H9 (cell line): ENCODE measurements at regions not wholly inside any gene's neighbourhood (a gene's known extent, or its start where the extent isn't known, plus 50 kb on each side); places are given as distances from the start of the nearest gene placed in this dataset.
"Not testable (repeated sequence)": the region's sequence is repeated elsewhere in the genome, so short reads cannot be mapped to it uniquely, and the experiment has no call there.

Experiments
- DNase-seq: peaks from one replicate; pipeline ENCODE4 v3.0.0-alpha.2; 2017
- H2AFZ ChIP-seq: one replicate; pipeline ENCODE4 v1.6.1; 2013; ENCODE audit warnings: mild to moderate bottlenecking, low read length, control low read depth, moderate library complexity
- H2AK5ac ChIP-seq: 2 replicates; pipeline ENCODE4 v1.6.1; 2013; ENCODE audit warnings: low read length, control low read depth, mixed read lengths; ENCODE audit not compliant: insufficient read length
- H2BK120ac ChIP-seq: one replicate; pipeline ENCODE4 v1.6.1; 2013; ENCODE audit warnings: low read depth, mild to moderate bottlenecking, low read length, control low read depth, inconsistent platforms; ENCODE audit not compliant: poor library complexity, severe bottlenecking
- H2BK12ac ChIP-seq: 2 replicates; pipeline ENCODE4 v1.6.1; 2013; ENCODE audit warnings: low read length, control low read depth, mixed read lengths, low read depth; ENCODE audit not compliant: insufficient read length
- H2BK15ac ChIP-seq: 2 replicates; pipeline ENCODE4 v1.6.1; 2013; ENCODE audit warnings: low read depth, low read length, control low read depth
- H2BK20ac ChIP-seq: one replicate; pipeline ENCODE4 v1.6.1; 2013; ENCODE audit warnings: low read depth, mild to moderate bottlenecking, low read length, control low read depth, inconsistent platforms; ENCODE audit not compliant: poor library complexity, severe bottlenecking
- H2BK5ac ChIP-seq: 2 replicates; pipeline ENCODE4 v1.6.1; 2013; ENCODE audit warnings: low read length, control low read depth, mixed read lengths; ENCODE audit not compliant: insufficient read length
- H3K14ac ChIP-seq: 2 replicates; pipeline ENCODE4 v1.6.1; 2013; ENCODE audit warnings: low read length, control low read depth; ENCODE audit not compliant: insufficient read depth
- H3K18ac ChIP-seq: 2 replicates; pipeline ENCODE4 v1.6.1; 2013; ENCODE audit warnings: low read depth, mild to moderate bottlenecking, mixed read lengths, low read length, control low read depth; ENCODE audit not compliant: insufficient read length
- H3K23ac ChIP-seq: 2 replicates; pipeline ENCODE4 v1.6.1; 2013; ENCODE audit warnings: low read length, control low read depth, mixed read lengths, low read depth; ENCODE audit not compliant: insufficient read length
- H3K23me2 ChIP-seq: 2 replicates; pipeline ENCODE4 v1.6.1; 2013; ENCODE audit warnings: low read depth, mild to moderate bottlenecking, mixed read lengths, low read length, control low read depth; ENCODE audit not compliant: insufficient read length, poor library complexity, severe bottlenecking
- H3K27ac ChIP-seq: 2 replicates; pipeline ENCODE4 v1.5.1; 2013; ENCODE audit warnings: low read length, control low read depth, mixed read lengths, low read depth; ENCODE audit not compliant: insufficient read length
- H3K27me3 ChIP-seq: 2 replicates; pipeline ENCODE4 v1.6.1; 2013; ENCODE audit warnings: low read length, control low read depth, inconsistent platforms; ENCODE audit not compliant: insufficient read depth
- H3K4ac ChIP-seq: 2 replicates; pipeline ENCODE4 v1.6.1; 2013; ENCODE audit warnings: low read depth, mild to moderate bottlenecking, control low read depth, inconsistent platforms, low read length, moderate library complexity
- H3K4me1 ChIP-seq: 2 replicates; pipeline ENCODE4 v1.6.1; 2013; ENCODE audit warnings: low read length, control low read depth, inconsistent platforms; ENCODE audit not compliant: insufficient read depth
- H3K4me2 ChIP-seq: 2 replicates; pipeline ENCODE4 v1.6.1; 2013; ENCODE audit warnings: low read length, control low read depth, mixed read lengths; ENCODE audit not compliant: insufficient read length, insufficient read depth
- H3K56ac ChIP-seq: 2 replicates; pipeline ENCODE4 v1.6.1; 2013; ENCODE audit warnings: low read depth, mild to moderate bottlenecking, mixed read lengths, low read length, control low read depth; ENCODE audit not compliant: insufficient read length
- H3K79me1 ChIP-seq: 2 replicates; pipeline ENCODE4 v1.6.1; 2013; ENCODE audit warnings: low read depth, mild to moderate bottlenecking, moderate library complexity, low read length, control low read depth, inconsistent platforms; ENCODE audit not compliant: insufficient read depth, poor library complexity, severe bottlenecking
- H3K79me2 ChIP-seq: 2 replicates; pipeline ENCODE4 v1.6.1; 2013; ENCODE audit warnings: low read length, control low read depth, inconsistent platforms; ENCODE audit not compliant: insufficient read depth
- H3K9ac ChIP-seq: 2 replicates; pipeline ENCODE4 v1.6.1; 2013; ENCODE audit warnings: low read length, control low read depth, mixed read lengths; ENCODE audit not compliant: insufficient read length; ENCODE audit errors: extremely low read depth
- H3K9me3 ChIP-seq: one replicate; pipeline ENCODE4 v1.6.1; 2013; ENCODE audit warnings: low read depth, low read length, inconsistent platforms; ENCODE audit not compliant: control insufficient read depth
- H3T11ph ChIP-seq: one replicate; pipeline ENCODE4 v1.6.1; 2013; ENCODE audit warnings: mild to moderate bottlenecking, low read length, control low read depth, inconsistent platforms
- H4K20me1 ChIP-seq: one replicate; pipeline ENCODE4 v1.6.1; 2013; ENCODE audit not compliant: control insufficient read depth, insufficient read length, insufficient read depth
- H4K5ac ChIP-seq: 2 replicates; pipeline ENCODE4 v1.6.1; 2013; ENCODE audit warnings: low read depth, mild to moderate bottlenecking, mixed read lengths, low read length, control low read depth; ENCODE audit not compliant: insufficient read length
- H4K8ac ChIP-seq: replicated peaks from 2 replicates; pipeline ENCODE4 v1.6.1; 2013; ENCODE audit warnings: low read length, control low read depth, mixed read lengths, low read depth; ENCODE audit not compliant: insufficient read length
- H4K91ac ChIP-seq: 2 replicates; pipeline ENCODE4 v1.6.1; 2013; ENCODE audit warnings: low read depth, mild to moderate bottlenecking, moderate library complexity, mixed read lengths, low read length, control low read depth; ENCODE audit not compliant: insufficient read length
- H3K27ac Mint-ChIP-seq, 3 experiments: 2 replicates in 2 of 3; 3 replicates in 1 of 3; pipeline ENCODE4 v1.8.0; 2020 to 2021; ENCODE audit warnings: mixed read lengths in 3 of 3, mild to moderate bottlenecking in 1 of 3, moderate library complexity in 1 of 3
- H3K27me3 Mint-ChIP-seq: 2 replicates; pipeline ENCODE4 v1.8.0; 2021; ENCODE audit warnings: low read depth, mild to moderate bottlenecking, moderate library complexity, mixed read lengths
- H3K36me3 Mint-ChIP-seq, 3 experiments: 2 replicates in 2 of 3; 3 replicates in 1 of 3; pipeline ENCODE4 v1.8.0; 2020 to 2021; ENCODE audit warnings: low read depth in 3 of 3, mixed read lengths in 3 of 3; ENCODE audit not compliant: insufficient read depth in 1 of 3
- H3K4me1 Mint-ChIP-seq, 2 experiments: 2 replicates each; pipeline ENCODE4 v1.8.0; 2020; ENCODE audit warnings: mixed read lengths in 2 of 2
- H3K4me3 Mint-ChIP-seq, 2 experiments: 2 replicates in 1 of 2; 3 replicates in 1 of 2; pipeline ENCODE4 v1.8.0; 2020 to 2021; ENCODE audit warnings: mild to moderate bottlenecking in 2 of 2, mixed read lengths in 2 of 2, moderate library complexity in 1 of 2
- H3K9me3 Mint-ChIP-seq, 2 experiments: 2 replicates in 1 of 2; 3 replicates in 1 of 2; pipeline ENCODE4 v1.8.0; 2020; ENCODE audit warnings: mild to moderate bottlenecking in 2 of 2, mixed read lengths in 2 of 2, moderate library complexity in 1 of 2
- CTCF ChIP-seq: fragments of 200-600 bp; sonication (generic); conservative IDR thresholded peaks from 3 replicates; pipeline ENCODE4 v1.8.0; 2021; ENCODE audit warnings: antibody characterized with exemption, mild to moderate bottlenecking
- WGBS: extraction: QIAGEN DNeasy Blood & Tissue Kit; methylation state at CpG from one replicate; pipeline ENCODE4 v1.1.7; 2013; ENCODE audit warnings: missing lambda C conversion rate, low lambda C conversion rate, mixed read lengths; ENCODE audit not compliant: insufficient read length; ENCODE audit errors: extremely low coverage; 5-methylcytosine and 5-hydroxymethylcytosine counted together

- Histone ChIP-seq H2BK120ac (no peak overlapping the region), H3K14ac (no peak overlapping the region), H3K23me2 (no peaks in the 10 kb centered on the region), H3T11ph (no peak overlapping the region), H3K9ac (no peak overlapping the region), H3K79me1 (no peaks in the 10 kb centered on the region), H3K9me3 (peaks cover 7% of the 10 kb centered on the region), H4K20me1 (no peaks in the 10 kb centered on the region), H2BK20ac (no peak overlapping the region), H2AFZ (no peak overlapping the region), H2BK5ac (no peak overlapping the region), H3K79me2 (no peaks in the 10 kb centered on the region), H2BK12ac (no peak overlapping the region), H3K4me1 (no peaks in the 10 kb centered on the region), H3K27ac (no peak overlapping the region), H2BK15ac (no peak overlapping the region), H3K18ac (no peak overlapping the region), H3K23ac (no peak overlapping the region), H3K27me3 (no peaks in the 10 kb centered on the region), H4K8ac (no peak overlapping the region), H3K56ac (no peak overlapping the region), H2AK5ac (no peak overlapping the region), H4K91ac (no peak overlapping the region), H4K5ac (no peak overlapping the region), H3K4me2 (no peak overlapping the region), H3K4ac (no peak overlapping the region)
- peaks cover 0 to 18% of the 10 kb centered on the region in 2 experiments; a peak in 2 of 5 replicates for H3K9me3 Mint-ChIP-seq
- no peaks in the 10 kb centered on the region for H3K4me1 Mint-ChIP-seq
- no peaks in the 10 kb centered on the region; the same call in 1 of the 2 replicates for H3K27me3 Mint-ChIP-seq
- no CpG with 5 or more reads among the region's 2 CpGs for WGBS
- no peak overlapping the region for H3K27ac Mint-ChIP-seq
- DNase-seq: no peak
- H3K36me3 Mint-ChIP-seq: no peaks in the 10 kb centered on the region
- TF ChIP-seq CTCF: no peak
- no peak overlapping the region for H3K4me3 Mint-ChIP-seq
Observed at GRCh38 chrX:20672476-20672875, 405.8 kb upstream of the RPS6KA3 start.

- not testable (repeated sequence) for H3K79me1 ChIP-seq, H3K23me2 ChIP-seq, H4K5ac ChIP-seq, H3T11ph ChIP-seq, H3K4me3 Mint-ChIP-seq, H3K14ac ChIP-seq, H4K91ac ChIP-seq, DNase-seq, H3K4ac ChIP-seq, H4K8ac ChIP-seq, H3K36me3 Mint-ChIP-seq, H3K4me1 ChIP-seq, H3K4me1 Mint-ChIP-seq, H3K56ac ChIP-seq, H2BK20ac ChIP-seq, H3K27ac ChIP-seq, H3K27ac Mint-ChIP-seq, H3K9ac ChIP-seq, H2BK12ac ChIP-seq, H3K23ac ChIP-seq, H3K27me3 ChIP-seq, H3K79me2 ChIP-seq, H2BK5ac ChIP-seq, H3K18ac ChIP-seq, H4K20me1 ChIP-seq, H3K27me3 Mint-ChIP-seq, H2AK5ac ChIP-seq, H2BK120ac ChIP-seq, H3K4me2 ChIP-seq, H2AFZ ChIP-seq, H2BK15ac ChIP-seq
- WGBS: no CpG with 5 or more reads among the region's 3 CpGs
- H3K9me3 Mint-ChIP-seq: peaks cover 0 to 18% of the 10 kb centered on the region in 2 experiments; a peak in 2 of 5 replicates
- peaks cover 10% of the 10 kb centered on the region for H3K9me3 ChIP-seq
Observed at GRCh38 chrX:20671746-20672145, 405.0 kb upstream of the RPS6KA3 start.
